GM20000 (cell line): ENCODE measurements at regions not wholly inside any gene's neighbourhood (a gene's known extent, or its start where the extent isn't known, plus 50 kb on each side); places are given as distances from the start of the nearest gene placed in this dataset.

ENCODE experiments used
- DNase-seq: peaks from one replicate; pipeline ENCODE4 v3.0.0; 2012; ENCODE audit warnings: low spot score
- CTCF ChIP-seq: IDR thresholded peaks from 2 replicates; pipeline ENCODE4 v1.5.1; 2012; ENCODE audit warnings: mild to moderate bottlenecking, control low read depth; ENCODE audit errors: extremely low read depth, missing control alignments

DNA sequence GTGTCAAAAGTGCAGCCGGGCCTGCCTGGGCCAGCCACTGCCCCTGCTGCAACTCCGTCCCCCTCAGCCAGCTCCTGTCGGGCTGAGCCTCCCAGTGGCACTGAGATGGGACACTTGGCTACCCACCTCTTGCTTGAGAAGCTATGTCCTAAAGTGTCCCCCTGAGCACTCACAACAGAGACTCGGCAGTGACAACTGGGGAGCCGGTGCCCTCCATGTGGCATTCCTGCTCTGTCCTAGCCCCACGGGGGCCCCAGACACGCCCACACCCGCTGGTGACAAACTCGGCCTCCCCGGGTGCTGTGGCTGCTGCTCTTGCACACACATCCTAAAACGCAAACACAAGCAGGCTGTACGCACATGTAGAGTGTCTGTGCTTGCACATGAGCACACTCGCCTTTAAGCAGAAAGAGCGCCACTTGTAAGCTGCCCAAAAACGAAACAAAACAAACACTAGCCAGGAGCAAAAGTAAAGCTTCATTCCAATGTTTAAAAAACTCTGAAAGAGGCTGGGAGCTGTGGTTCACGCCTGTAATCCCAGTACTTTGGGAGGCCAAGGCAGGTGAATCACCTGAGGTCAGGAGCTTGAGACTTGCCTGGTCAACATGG lies 253.9 kb downstream of the RBFOX3 start:
- no peak for DNase-seq

DNA sequence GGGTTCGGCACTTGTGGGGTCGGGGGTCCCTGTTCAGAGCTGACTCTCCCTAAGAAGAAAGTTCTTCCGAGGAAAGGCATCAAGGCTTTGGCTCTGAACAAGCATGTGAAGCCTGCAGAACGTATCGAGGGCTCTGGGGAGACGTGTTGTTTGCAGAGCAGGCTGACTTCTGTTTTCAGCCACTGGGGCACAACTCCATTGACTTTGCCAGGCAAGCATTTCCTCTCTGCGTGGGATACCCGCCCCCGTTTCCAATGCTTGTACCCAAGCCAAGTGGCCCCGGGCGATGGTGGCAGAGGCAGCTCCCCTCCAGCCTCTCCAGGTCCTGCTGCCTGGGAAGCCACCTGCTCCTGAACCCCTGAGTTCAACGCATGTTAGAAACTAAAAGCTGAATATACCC lies 255.7 kb downstream of the RBFOX3 start:
- TF ChIP-seq CTCF, result no peak
- DNase-seq, result no peak

More for the DNA sequence above, 253.9 kb downstream of the RBFOX3 start:
- TF ChIP-seq CTCF, result no peak

GRCh38 chr17:79354173-79354820 lies 256.6 kb downstream of the RBFOX3 start:
- TF ChIP-seq CTCF, result no peak

GRCh38 chr17:79353548-79353947 lies 257.3 kb downstream of the RBFOX3 start:
- no peak for DNase-seq
- TF ChIP-seq CTCF, result no peak

More at GRCh38 chr17:79354173-79354820, 256.6 kb downstream of the RBFOX3 start:
- DNase-seq, result no peak

DNA sequence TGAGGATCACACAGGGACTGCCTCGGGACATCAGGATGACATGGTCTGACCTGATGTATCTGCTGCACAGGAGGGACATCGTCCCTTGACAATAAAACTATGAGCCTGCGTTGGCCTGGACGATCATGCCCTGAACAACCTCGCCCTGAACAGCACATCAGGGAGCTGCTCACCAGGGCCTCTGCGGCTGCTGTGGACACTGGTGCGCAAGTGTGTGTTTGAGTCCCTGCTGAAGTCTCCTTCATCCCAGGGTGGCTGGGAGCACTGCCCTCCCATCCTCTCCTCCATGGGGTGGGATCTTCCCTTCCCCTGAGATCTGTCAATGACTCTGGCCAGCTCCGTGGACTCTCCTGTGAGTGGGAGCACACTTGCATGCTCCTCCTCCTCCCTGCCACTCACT lies 257.8 kb downstream of the RBFOX3 start:
- no peak for DNase-seq
- TF ChIP-seq CTCF, result no peak

- DNase-seq, result no peak
- no peak for TF ChIP-seq CTCF
These were observed 260.3 kb downstream of the RBFOX3 start for GRCh38 chr17:79350533-79350932.

DNA sequence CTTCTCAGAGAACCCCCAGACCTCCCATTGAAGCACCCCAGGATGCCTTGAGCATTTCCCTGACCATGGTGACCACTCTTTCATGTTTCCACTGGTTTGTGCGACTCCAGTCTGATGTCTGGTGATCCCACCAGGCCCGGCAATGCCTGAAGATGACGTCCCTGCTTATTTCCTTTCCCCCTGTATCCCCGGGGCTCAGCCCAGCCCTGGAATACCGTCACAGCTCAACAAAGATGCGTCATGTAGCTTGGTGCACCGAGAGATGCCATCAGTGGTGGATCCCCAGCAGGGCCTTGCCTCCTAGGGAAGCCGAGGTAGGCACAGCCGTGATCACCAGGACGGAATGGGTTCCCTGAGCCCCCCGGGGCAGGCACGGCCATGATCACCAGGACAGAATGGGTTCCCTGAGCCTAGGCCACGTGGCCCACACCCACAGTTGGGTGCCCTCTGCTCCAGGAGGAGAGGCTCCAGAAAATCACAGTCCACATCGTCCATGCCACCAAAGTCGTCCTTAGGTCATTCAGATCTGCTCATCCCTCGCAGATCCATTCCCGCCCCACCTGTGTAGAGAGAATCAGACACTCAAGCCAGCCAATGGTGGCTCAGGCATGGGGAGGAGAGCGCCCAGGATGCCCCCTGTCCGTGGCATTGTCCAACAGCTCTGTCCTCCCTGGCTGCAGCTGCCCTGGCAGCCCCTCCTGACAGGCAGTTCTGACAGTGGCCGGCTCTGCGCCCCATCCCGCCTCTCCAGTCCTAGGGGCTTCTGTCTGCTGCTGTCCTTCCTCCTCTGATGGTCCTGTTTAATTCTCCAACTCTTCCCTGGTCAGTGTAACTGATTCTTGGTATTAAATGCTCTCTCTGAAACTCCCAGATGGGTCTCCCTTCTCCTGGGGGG lies 261.1 kb downstream of the RBFOX3 start:
- TF ChIP-seq CTCF, result no peak
- DNase-seq, result no peak
